ENCODE measurements at regions not wholly inside any gene's neighbourhood (a gene's known extent, or its start where the extent isn't known, plus 50 kb on each side); places are given as distances from the start of the nearest gene placed in this dataset.

DNA sequence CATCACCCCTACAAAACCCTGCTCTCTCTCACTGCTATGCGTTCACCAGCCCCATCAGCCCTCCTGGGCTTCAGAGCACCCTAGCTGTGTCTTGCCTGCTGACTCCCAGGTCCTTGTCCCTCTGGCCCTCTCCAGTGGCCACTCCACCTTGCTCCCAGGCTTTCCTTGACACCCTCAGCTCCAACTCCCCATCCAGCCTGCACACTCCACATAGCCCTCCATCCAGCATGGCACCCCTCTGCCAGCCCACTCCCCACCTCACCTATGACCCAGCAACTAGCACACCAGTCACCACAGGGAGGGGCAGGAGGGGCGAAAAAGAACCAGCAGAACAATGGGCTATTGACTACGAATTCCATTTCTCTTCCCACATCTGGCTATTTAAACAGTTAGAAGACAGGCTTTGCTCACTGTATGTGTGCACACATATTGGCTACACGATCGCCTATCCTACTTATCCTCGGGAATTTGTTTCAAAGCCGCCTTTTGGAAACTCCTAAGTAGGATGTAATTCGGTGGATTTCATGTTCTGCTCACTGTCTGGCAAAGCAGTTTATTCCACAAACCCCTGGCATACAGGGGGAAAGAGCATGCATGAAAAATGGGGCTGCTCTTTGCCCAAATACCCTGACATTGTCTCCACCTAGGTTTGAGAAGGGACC, 195.3 kb downstream of the SMAD2 start:
- H3K9me3 ChIP-seq = peaks cover 0 to 7% of the 10 kb centered on the region in 2 donors
- DNase-seq (ENCODE audit: low spot score) = no peak
- H3K27ac ChIP-seq = no peak overlapping the region
- no peaks in the 10 kb centered on the region for H3K36me3 ChIP-seq
- no peaks in the 10 kb centered on the region for H3K27me3 ChIP-seq
- H3K4me3 ChIP-seq = no peak overlapping the region
- H3K4me1 ChIP-seq = no peaks in the 10 kb centered on the region
- no peak for TF ChIP-seq CTCF (IDR thresholded peaks at IDR 0.05)

- Histone ChIP-seq H3K4me1 (no peaks in the 10 kb centered on the region), H3K36me3 (no peaks in the 10 kb centered on the region), H3K27me3 (no peaks in the 10 kb centered on the region), H3K27ac (no peak overlapping the region), H3K9me3 (no peaks in the 10 kb centered on the region), H3K4me3 (no peak overlapping the region)
- no peak for DNase-seq (ENCODE audit: low spot score)
- no peak for TF ChIP-seq CTCF (IDR thresholded peaks at IDR 0.05)
These were observed 199.2 kb downstream of the SMAD2 start for GRCh38 chr18:47731276-47731675.

- Histone ChIP-seq H3K36me3 (no peaks in the 10 kb centered on the region), H3K4me1 (no peaks in the 10 kb centered on the region), H3K27me3 (no peaks in the 10 kb centered on the region), H3K9me3 (no peaks in the 10 kb centered on the region), H3K27ac (no peak overlapping the region), H3K4me3 (no peak overlapping the region)
- no peak for DNase-seq (ENCODE audit: low spot score)
- no peak for TF ChIP-seq CTCF (IDR thresholded peaks at IDR 0.05)
These were observed 199.7 kb downstream of the SMAD2 start for GRCh38 chr18:47730795-47731194.

GRCh38 chr18:47729356-47729755, 201.1 kb downstream of the SMAD2 start:
- Histone ChIP-seq H3K36me3 (no peaks in the 10 kb centered on the region), H3K4me3 (no peak overlapping the region), H3K9me3 (no peaks in the 10 kb centered on the region), H3K27ac (no peak overlapping the region), H3K4me1 (no peaks in the 10 kb centered on the region), H3K27me3 (no peaks in the 10 kb centered on the region)
- no peak for TF ChIP-seq CTCF (IDR thresholded peaks at IDR 0.05)
- no peak for DNase-seq (ENCODE audit: low spot score)

- no peak for TF ChIP-seq CTCF (IDR thresholded peaks at IDR 0.05)
- Histone ChIP-seq H3K4me1 (no peaks in the 10 kb centered on the region), H3K4me3 (no peak overlapping the region), H3K27me3 (no peaks in the 10 kb centered on the region), H3K27ac (no peak overlapping the region), H3K9me3 (no peaks in the 10 kb centered on the region), H3K36me3 (no peaks in the 10 kb centered on the region)
- DNase-seq (ENCODE audit: low spot score) = no peak
These were observed 201.5 kb downstream of the SMAD2 start for GRCh38 chr18:47728921-47729320.

- TF ChIP-seq CTCF (IDR thresholded peaks at IDR 0.05) = no peak
- Histone ChIP-seq H3K4me3 (no peak overlapping the region), H3K9me3 (no peaks in the 10 kb centered on the region), H3K4me1 (no peaks in the 10 kb centered on the region), H3K27ac (no peak overlapping the region), H3K27me3 (no peaks in the 10 kb centered on the region), H3K36me3 (no peaks in the 10 kb centered on the region)
- no peak for DNase-seq (ENCODE audit: low spot score)
These were observed 203.1 kb downstream of the SMAD2 start for GRCh38 chr18:47727409-47727808.

Measured in right atrium auricular region (tissue), 2 donors.